DOHH2 (cell line): ENCODE measurements at regions not wholly inside any gene's neighbourhood (a gene's known extent, or its start where the extent isn't known, plus 50 kb on each side); places are given as distances from the start of the nearest gene placed in this dataset.

ENCODE experiments used
- H3F3A ChIP-seq: fragments of 200-600 bp; sonication (generic), shearing (Covaris generic); 2 replicates; pipeline ENCODE4 v1.6.0; 2016; ENCODE audit warnings: antibody characterized with exemption, mild to moderate bottlenecking; ENCODE audit not compliant: control insufficient read depth, insufficient read depth
- H3K27ac ChIP-seq: fragments of 200-600 bp; sonication (generic); 2 replicates; pipeline ENCODE4 v1.5.1; 2014; ENCODE audit warnings: low read depth, mild to moderate bottlenecking, low read length, moderate library complexity
- H3K27me3 ChIP-seq: fragments of 200-600 bp; sonication (generic); 2 replicates; pipeline ENCODE4 v1.6.1; 2014; ENCODE audit warnings: mild to moderate bottlenecking, low read length, mixed read lengths; ENCODE audit not compliant: control insufficient read depth
- H3K36me3 ChIP-seq: fragments of 200-600 bp; sonication (generic); 2 replicates; pipeline ENCODE4 v1.6.1; 2014; ENCODE audit warnings: mild to moderate bottlenecking, low read length, moderate library complexity, mixed read lengths; ENCODE audit not compliant: control insufficient read depth
- H3K4me1 ChIP-seq: fragments of 200-600 bp; sonication (generic); 2 replicates; pipeline ENCODE4 v1.6.1; 2014; ENCODE audit warnings: mild to moderate bottlenecking, low read length, mixed read lengths; ENCODE audit not compliant: control insufficient read depth
- H3K4me2 ChIP-seq: fragments of 200-600 bp; sonication (generic); 2 replicates; pipeline ENCODE4 v1.6.0; 2014; ENCODE audit warnings: mild to moderate bottlenecking, low read length, moderate library complexity
- H3K4me3 ChIP-seq: fragments of 200-600 bp; sonication (generic); 2 replicates; pipeline ENCODE4 v1.5.1; 2014; ENCODE audit warnings: mild to moderate bottlenecking, low read length, mixed read lengths
- H3K79me2 ChIP-seq: fragments of 200-600 bp; sonication (generic); 2 replicates; pipeline ENCODE4 v1.6.1; 2014; ENCODE audit warnings: mild to moderate bottlenecking, low read length, mixed read lengths; ENCODE audit not compliant: control insufficient read depth
- H3K9me2 ChIP-seq: fragments of 200-600 bp; sonication (generic); replicated peaks from 2 replicates; pipeline ENCODE4 v1.6.1; 2014; ENCODE audit warnings: mild to moderate bottlenecking, low read length, mixed read lengths; ENCODE audit not compliant: control insufficient read depth
- H3K9me3 ChIP-seq: fragments of 200-600 bp; sonication (generic); 2 replicates; pipeline ENCODE4 v1.6.1; 2014; ENCODE audit warnings: antibody characterized with exemption, low read length, mixed read lengths; ENCODE audit not compliant: control insufficient read depth, insufficient read depth
- H4K20me1 ChIP-seq: fragments of 200-600 bp; sonication (generic); 2 replicates; pipeline ENCODE4 v1.6.0; 2014; ENCODE audit warnings: low read depth, mild to moderate bottlenecking, antibody characterized with exemption, low read length, moderate library complexity; ENCODE audit not compliant: control insufficient read depth, insufficient read depth
- CTCF ChIP-seq: fragments of 200-600 bp; sonication (generic); IDR thresholded peaks from one replicate; pipeline ENCODE4 v1.5.1; 2014; ENCODE audit warnings: antibody characterized with exemption, mild to moderate bottlenecking, low read depth, low read length; ENCODE audit not compliant: poor library complexity, severe bottlenecking
- EZH2phosphoT487 ChIP-seq: fragments of 200-600 bp; sonication (generic); IDR thresholded peaks from 2 replicates; pipeline ENCODE4 v1.6.1; 2017; ENCODE audit warnings: borderline replicate concordance, mild to moderate bottlenecking, antibody characterized with exemption, low read length, moderate library complexity, mixed read lengths

- Histone ChIP-seq H3K4me3 (no peak overlapping the region), H3K27ac (no peak overlapping the region), H3K4me1 (no peaks in the 10 kb centered on the region), H3K36me3 (no peaks in the 10 kb centered on the region), H3K79me2 (no peaks in the 10 kb centered on the region), H3K9me3 (no peaks in the 10 kb centered on the region), H4K20me1 (no peaks in the 10 kb centered on the region), H3K4me2 (no peak overlapping the region), H3K27me3 (no peaks in the 10 kb centered on the region), H3K9me2 (no peaks in the 10 kb centered on the region), H3F3A (no peaks in the 10 kb centered on the region)
- no peak for TF ChIP-seq EZH2phosphoT487
- no peak for TF ChIP-seq CTCF
Measured at GRCh38 chr4:34039766-34040165, 2204.5 kb downstream of the ARAP2 start.

- no peaks in the 10 kb centered on the region for H3K9me3 ChIP-seq
- H3K9me2 ChIP-seq = no peaks in the 10 kb centered on the region
- no peaks in the 10 kb centered on the region for H3F3A ChIP-seq
- H3K27ac ChIP-seq = no peak overlapping the region
- no peaks in the 10 kb centered on the region for H3K36me3 ChIP-seq
- H4K20me1 ChIP-seq = no peaks in the 10 kb centered on the region
- no peaks in the 10 kb centered on the region for H3K79me2 ChIP-seq
- no peak for TF ChIP-seq EZH2phosphoT487
- TF ChIP-seq CTCF = no peak
- no peaks in the 10 kb centered on the region for H3K4me1 ChIP-seq
- no peak overlapping the region for H3K4me2 ChIP-seq
- no peaks in the 10 kb centered on the region for H3K27me3 ChIP-seq
- no peak overlapping the region for H3K4me3 ChIP-seq
Measured at GRCh38 chr4:34043131-34043530, 2201.2 kb downstream of the ARAP2 start.

- no peaks in the 10 kb centered on the region for H3F3A ChIP-seq
- no peaks in the 10 kb centered on the region for H3K36me3 ChIP-seq
- no peak overlapping the region for H3K4me3 ChIP-seq
- H3K4me2 ChIP-seq = no peak overlapping the region
- H3K27me3 ChIP-seq = no peaks in the 10 kb centered on the region
- no peak overlapping the region for H3K27ac ChIP-seq
- no peaks in the 10 kb centered on the region for H3K79me2 ChIP-seq
- no peaks in the 10 kb centered on the region for H3K9me3 ChIP-seq
- H3K9me2 ChIP-seq = no peaks in the 10 kb centered on the region
- H4K20me1 ChIP-seq = no peaks in the 10 kb centered on the region
- no peak for TF ChIP-seq CTCF
- no peaks in the 10 kb centered on the region for H3K4me1 ChIP-seq
Measured at GRCh38 chr4:34046580-34046979, 2197.7 kb downstream of the ARAP2 start.

GRCh38 chr4:34047363-34047762 is 2197.0 kb downstream of the ARAP2 start:
- H3K9me2 ChIP-seq = no peaks in the 10 kb centered on the region
- no peaks in the 10 kb centered on the region for H3K79me2 ChIP-seq
- no peaks in the 10 kb centered on the region for H3K27me3 ChIP-seq
- H3K4me1 ChIP-seq = no peaks in the 10 kb centered on the region
- no peak overlapping the region for H3K27ac ChIP-seq
- H3K4me2 ChIP-seq = no peak overlapping the region
- H3K36me3 ChIP-seq = no peaks in the 10 kb centered on the region
- H3K4me3 ChIP-seq = no peak overlapping the region
- no peak for TF ChIP-seq CTCF
- TF ChIP-seq EZH2phosphoT487 = no peak
- no peaks in the 10 kb centered on the region for H3F3A ChIP-seq
- no peaks in the 10 kb centered on the region for H3K9me3 ChIP-seq
- no peaks in the 10 kb centered on the region for H4K20me1 ChIP-seq
